ENCODE measurements at regions not wholly inside any gene's neighbourhood (a gene's known extent, or its start where the extent isn't known, plus 50 kb on each side); places are given as distances from the start of the nearest gene placed in this dataset.

GRCh38 chr6:8828376-8828775 lies 393.0 kb upstream of the SLC35B3 start:
- no peak overlapping the region for H3K27ac ChIP-seq (ENCODE audit: low read depth in 1 of 2, low read length in 2 of 2)
- no peaks in the 10 kb centered on the region for H3K36me3 ChIP-seq (ENCODE audit: control insufficient read depth in 4 of 4, insufficient read depth in 3 of 4, low read depth in 1 of 4, low read length in 3 of 4)
- H3K9me3 ChIP-seq (ENCODE audit: control insufficient read depth in 4 of 4, low read length in 3 of 4), result no peaks in the 10 kb centered on the region
- no peak for DNase-seq (ENCODE audit: low spot score)
- no peak overlapping the region for H3K4me3 ChIP-seq (ENCODE audit: low read depth in 1 of 3, low read length in 3 of 3)
- 96% methylated on average over 4 of the region's 4 CpGs for WGBS
- H3K4me1 ChIP-seq (ENCODE audit: control insufficient read depth in 4 of 4, insufficient read depth in 4 of 4, low read length in 3 of 4), result peaks cover 0 to 9% (median 6%) of the 10 kb centered on the region in 4 donors
- TF ChIP-seq NR2F2 (IDR thresholded peaks at IDR 0.05) (no peak), YY1 (IDR thresholded peaks at IDR 0.05) (no peak), FOXA1 (IDR thresholded peaks at IDR 0.05) (no peak), CTCF (IDR thresholded peaks at IDR 0.05; ENCODE audit: low read depth, low read length, missing input control) (no peak), ATF3 (IDR thresholded peaks at IDR 0.05) (no peak), MAX (IDR thresholded peaks at IDR 0.05) (no peak), ZBTB33 (IDR thresholded peaks at IDR 0.05) (no peak), FOXA2 (IDR thresholded peaks at IDR 0.05) (no peak), TAF1 (conservative IDR thresholded peaks at IDR 0.05) (no peak), JUND (IDR thresholded peaks at IDR 0.05) (no peak), SP1 (IDR thresholded peaks at IDR 0.05) (no peak), EGR1 (IDR thresholded peaks at IDR 0.05; ENCODE audit: low read depth in 2 of 2) (no peak), HNF4G (IDR thresholded peaks at IDR 0.05) (no peak), GABPA (IDR thresholded peaks at IDR 0.05 in 1 of 2, conservative IDR thresholded peaks at IDR 0.05 in 1 of 2) (no peak)
- H3K9ac ChIP-seq (ENCODE audit: low read depth in 1 of 2, low read length in 2 of 2), result no peak overlapping the region
- H3K27me3 ChIP-seq (ENCODE audit: control insufficient read depth in 4 of 4, insufficient read depth in 4 of 4, low read length in 3 of 4), result no peaks in the 10 kb centered on the region

GRCh38 chr6:8825726-8826125 lies 390.4 kb upstream of the SLC35B3 start:
- H3K9me3 ChIP-seq (ENCODE audit: control insufficient read depth in 4 of 4, low read length in 3 of 4), result peaks cover 0 to 1% (median 0%) of the 10 kb centered on the region in 4 donors
- TF ChIP-seq CTCF (IDR thresholded peaks at IDR 0.05; ENCODE audit: low read depth, low read length, missing input control) (no peak), RXRA (IDR thresholded peaks at IDR 0.05) (no peak), HNF4G (IDR thresholded peaks at IDR 0.05) (no peak), FOXA1 (IDR thresholded peaks at IDR 0.05) (no peak), FOXA2 (IDR thresholded peaks at IDR 0.05) (no peak), ATF3 (IDR thresholded peaks at IDR 0.05) (no peak), JUND (IDR thresholded peaks at IDR 0.05) (no peak), ZBTB33 (IDR thresholded peaks at IDR 0.05) (no peak), NR2F2 (IDR thresholded peaks at IDR 0.05) (no peak), MAX (IDR thresholded peaks at IDR 0.05) (no peak), RAD21 (IDR thresholded peaks at IDR 0.05) (no peak), TAF1 (conservative IDR thresholded peaks at IDR 0.05) (no peak), SP1 (IDR thresholded peaks at IDR 0.05) (no peak), YY1 (IDR thresholded peaks at IDR 0.05) (no peak)
- H3K4me3 ChIP-seq (ENCODE audit: low read depth in 1 of 3, low read length in 3 of 3), result no peak overlapping the region
- no peak overlapping the region for H3K27ac ChIP-seq (ENCODE audit: low read depth in 1 of 2, low read length in 2 of 2)
- peaks cover 0 to under 1% (median 0%) of the 10 kb centered on the region in 4 donors for H3K4me1 ChIP-seq (ENCODE audit: control insufficient read depth in 4 of 4, insufficient read depth in 4 of 4, low read length in 3 of 4)
- no peak for DNase-seq (ENCODE audit: low spot score)
- no peaks in the 10 kb centered on the region for H3K27me3 ChIP-seq (ENCODE audit: control insufficient read depth in 4 of 4, insufficient read depth in 4 of 4, low read length in 3 of 4)
- H3K36me3 ChIP-seq (ENCODE audit: control insufficient read depth in 4 of 4, insufficient read depth in 3 of 4, low read depth in 1 of 4, low read length in 3 of 4), result no peaks in the 10 kb centered on the region
- no peak overlapping the region for H3K9ac ChIP-seq (ENCODE audit: low read depth in 1 of 2, low read length in 2 of 2)

Data from liver (tissue), 8 donors.